Peyer's patch (tissue), 4 donors: ENCODE measurements at regions not wholly inside any gene's neighbourhood (a gene's known extent, or its start where the extent isn't known, plus 50 kb on each side); places are given as distances from the start of the nearest gene placed in this dataset.

Experiments
- POLR2A ChIP-seq, 2 donors: fragments of 450-650 bp; IDR thresholded peaks; one replicate each; pipeline ENCODE4 v1.5.1; 2017; ENCODE audit warnings: antibody characterized with exemption in 2 of 2, mild to moderate bottlenecking in 2 of 2, moderate library complexity in 2 of 2
- TF ChIP-seq, protein P1 (sequence below), 6 experiments: fragments of 450-650 bp in 4 of 6; fragments of 200-600 bp in 2 of 6; sonication (generic) in 1 of 6; IDR thresholded peaks; one replicate each; pipeline ENCODE4 v1.5.1; 2017 to 2019; ENCODE audit warnings: antibody characterized with exemption in 6 of 6, mild to moderate bottlenecking in 3 of 6, moderate library complexity in 1 of 6

DNA sequence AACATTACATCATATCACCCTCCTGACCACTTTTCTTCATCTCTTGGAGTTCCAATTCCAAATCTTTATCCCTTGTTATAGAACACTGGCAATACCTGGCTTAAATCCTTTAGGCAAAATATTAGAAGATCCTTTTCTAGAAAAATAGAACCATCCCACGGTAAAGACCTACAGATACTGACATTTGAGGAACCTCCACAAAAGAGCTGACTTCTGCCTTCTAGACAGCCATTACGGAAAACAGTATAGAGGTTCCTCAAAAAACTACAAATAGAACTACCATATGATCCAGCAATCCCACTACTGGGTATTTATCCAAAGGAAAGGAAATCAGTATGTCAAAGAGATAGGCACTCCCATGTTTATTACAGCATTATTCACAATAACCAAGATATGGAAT lies 241.7 kb upstream of the AMIGO2 start:
- TF ChIP-seq, protein P1, sequence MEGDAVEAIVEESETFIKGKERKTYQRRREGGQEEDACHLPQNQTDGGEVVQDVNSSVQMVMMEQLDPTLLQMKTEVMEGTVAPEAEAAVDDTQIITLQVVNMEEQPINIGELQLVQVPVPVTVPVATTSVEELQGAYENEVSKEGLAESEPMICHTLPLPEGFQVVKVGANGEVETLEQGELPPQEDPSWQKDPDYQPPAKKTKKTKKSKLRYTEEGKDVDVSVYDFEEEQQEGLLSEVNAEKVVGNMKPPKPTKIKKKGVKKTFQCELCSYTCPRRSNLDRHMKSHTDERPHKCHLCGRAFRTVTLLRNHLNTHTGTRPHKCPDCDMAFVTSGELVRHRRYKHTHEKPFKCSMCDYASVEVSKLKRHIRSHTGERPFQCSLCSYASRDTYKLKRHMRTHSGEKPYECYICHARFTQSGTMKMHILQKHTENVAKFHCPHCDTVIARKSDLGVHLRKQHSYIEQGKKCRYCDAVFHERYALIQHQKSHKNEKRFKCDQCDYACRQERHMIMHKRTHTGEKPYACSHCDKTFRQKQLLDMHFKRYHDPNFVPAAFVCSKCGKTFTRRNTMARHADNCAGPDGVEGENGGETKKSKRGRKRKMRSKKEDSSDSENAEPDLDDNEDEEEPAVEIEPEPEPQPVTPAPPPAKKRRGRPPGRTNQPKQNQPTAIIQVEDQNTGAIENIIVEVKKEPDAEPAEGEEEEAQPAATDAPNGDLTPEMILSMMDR (IDR thresholded peaks at IDR 0.05): no peak
- TF ChIP-seq POLR2A (IDR thresholded peaks at IDR 0.05): no peak
